Tibial nerve (tissue), 3 donors: ENCODE measurements at regions not wholly inside any gene's neighbourhood (a gene's known extent, or its start where the extent isn't known, plus 50 kb on each side); places are given as distances from the start of the nearest gene placed in this dataset.

Experiments
- CTCF ChIP-seq, 5 experiments: fragments of 200-600 bp in 3 of 5; fragments of 450-650 bp in 2 of 5; sonication (generic) in 3 of 5; IDR thresholded peaks; one replicate each; pipeline ENCODE4 v1.5.1; 2016 to 2019; ENCODE audit warnings: antibody characterized with exemption in 5 of 5, mild to moderate bottlenecking in 3 of 5, moderate library complexity in 2 of 5
- POLR2A ChIP-seq, 2 donors: fragments of 450-650 bp; IDR thresholded peaks; one replicate each; pipeline ENCODE4 v1.6.1; 2017; ENCODE audit warnings: antibody characterized with exemption in 2 of 2, mild to moderate bottlenecking in 2 of 2, moderate library complexity in 2 of 2

- TF ChIP-seq POLR2A (IDR thresholded peaks at IDR 0.05), result no peak
- TF ChIP-seq CTCF (IDR thresholded peaks at IDR 0.05), result no peak
Observed at GRCh38 chr4:179605196-179605595, 2163.0 kb upstream of the AGA start.
